Fibroblast of pulmonary artery (primary cell): ENCODE measurements at regions not wholly inside any gene's neighbourhood (a gene's known extent, or its start where the extent isn't known, plus 50 kb on each side); places are given as distances from the start of the nearest gene placed in this dataset.

Experiments used
- DNase-seq: peaks from one replicate; pipeline ENCODE4 v3.0.0-alpha.2; 2010; ENCODE audit warnings: low read depth
- H3K4me3 ChIP-seq: replicated peaks from 2 replicates; pipeline ENCODE4 v1.5.1; 2011; ENCODE audit warnings: low read depth, mild to moderate bottlenecking, control low read depth, low read length, moderate library complexity
- TF ChIP-seq, protein P1 (sequence below): IDR thresholded peaks from 2 replicates; pipeline ENCODE4 v1.5.1; 2011; ENCODE audit warnings: mild to moderate bottlenecking, control low read depth, low read length, inconsistent platforms; ENCODE audit errors: missing control alignments

GRCh38 chr2:41932241-41933045 lies 115.4 kb upstream of the PKDCC start:
- H3K4me3 ChIP-seq, result peak overlapping the region; percentile 27
- peak; percentile 94 for DNase-seq
- TF ChIP-seq, protein P1, sequence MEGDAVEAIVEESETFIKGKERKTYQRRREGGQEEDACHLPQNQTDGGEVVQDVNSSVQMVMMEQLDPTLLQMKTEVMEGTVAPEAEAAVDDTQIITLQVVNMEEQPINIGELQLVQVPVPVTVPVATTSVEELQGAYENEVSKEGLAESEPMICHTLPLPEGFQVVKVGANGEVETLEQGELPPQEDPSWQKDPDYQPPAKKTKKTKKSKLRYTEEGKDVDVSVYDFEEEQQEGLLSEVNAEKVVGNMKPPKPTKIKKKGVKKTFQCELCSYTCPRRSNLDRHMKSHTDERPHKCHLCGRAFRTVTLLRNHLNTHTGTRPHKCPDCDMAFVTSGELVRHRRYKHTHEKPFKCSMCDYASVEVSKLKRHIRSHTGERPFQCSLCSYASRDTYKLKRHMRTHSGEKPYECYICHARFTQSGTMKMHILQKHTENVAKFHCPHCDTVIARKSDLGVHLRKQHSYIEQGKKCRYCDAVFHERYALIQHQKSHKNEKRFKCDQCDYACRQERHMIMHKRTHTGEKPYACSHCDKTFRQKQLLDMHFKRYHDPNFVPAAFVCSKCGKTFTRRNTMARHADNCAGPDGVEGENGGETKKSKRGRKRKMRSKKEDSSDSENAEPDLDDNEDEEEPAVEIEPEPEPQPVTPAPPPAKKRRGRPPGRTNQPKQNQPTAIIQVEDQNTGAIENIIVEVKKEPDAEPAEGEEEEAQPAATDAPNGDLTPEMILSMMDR, result peak; percentile 24

- TF ChIP-seq, protein P1, result no peak
- H3K4me3 ChIP-seq, result peak overlapping the region; percentile 27
- no peak for DNase-seq
These were observed 114.8 kb upstream of the PKDCC start for GRCh38 chr2:41933046-41933420.

GRCh38 chr2:41933585-41934320 lies 114.1 kb upstream of the PKDCC start:
- peak overlapping the region; percentile 27 for H3K4me3 ChIP-seq
- TF ChIP-seq, protein P1, result no peak
- DNase-seq, result peak; percentile 97

- DNase-seq, result peak; percentile 69
- H3K4me3 ChIP-seq, result no peak overlapping the region
- TF ChIP-seq, protein P1, result no peak
These were observed 113.4 kb upstream of the PKDCC start for GRCh38 chr2:41934329-41934958.

DNA sequence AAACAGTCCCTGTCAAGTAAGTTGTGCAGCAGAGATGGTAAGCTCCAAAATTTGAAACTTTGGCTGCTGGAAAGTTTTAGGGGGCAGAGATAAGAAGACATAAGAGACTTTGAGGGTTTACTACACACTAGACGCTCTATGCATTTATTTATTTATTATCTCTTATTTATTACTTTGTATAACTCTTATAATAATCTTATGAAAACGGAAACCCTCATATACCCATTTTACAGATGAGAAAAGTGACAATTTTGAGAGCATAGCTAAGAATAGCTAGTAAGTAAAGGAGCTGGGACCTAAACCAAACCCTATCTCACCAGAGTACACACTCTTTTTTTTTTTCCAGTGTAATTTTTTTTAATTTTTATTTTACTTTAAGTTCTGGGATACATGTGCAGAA lies 112.8 kb upstream of the PKDCC start:
- DNase-seq, result no peak
- no peak overlapping the region for H3K4me3 ChIP-seq
- TF ChIP-seq, protein P1, result no peak

DNA sequence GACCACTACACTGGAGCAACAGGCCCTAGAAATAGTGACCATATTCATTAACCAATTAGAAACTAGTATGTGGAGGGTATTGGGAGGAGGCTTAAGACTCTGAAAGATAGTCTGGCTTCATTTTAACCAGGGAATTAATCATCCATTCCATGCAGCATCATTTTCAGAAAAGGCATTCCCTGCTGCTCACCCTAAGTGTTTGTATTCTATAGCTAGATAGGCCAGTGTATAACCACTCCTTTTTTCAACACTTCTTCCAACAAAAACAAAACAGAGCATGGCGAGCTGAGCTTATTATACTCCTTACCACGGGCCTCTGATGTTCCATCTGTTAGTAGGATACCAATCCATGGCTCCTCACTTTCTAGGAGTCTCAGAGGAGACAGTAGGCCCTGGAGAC lies 112.0 kb upstream of the PKDCC start:
- no peak overlapping the region for H3K4me3 ChIP-seq
- TF ChIP-seq, protein P1, result no peak
- no peak for DNase-seq
